ENCODE measurements at regions not wholly inside any gene's neighbourhood (a gene's known extent, or its start where the extent isn't known, plus 50 kb on each side); places are given as distances from the start of the nearest gene placed in this dataset.
"Not testable (repeated sequence)": the region's sequence is repeated elsewhere in the genome, so short reads cannot be mapped to it uniquely, and the experiment has no call there.

DNA sequence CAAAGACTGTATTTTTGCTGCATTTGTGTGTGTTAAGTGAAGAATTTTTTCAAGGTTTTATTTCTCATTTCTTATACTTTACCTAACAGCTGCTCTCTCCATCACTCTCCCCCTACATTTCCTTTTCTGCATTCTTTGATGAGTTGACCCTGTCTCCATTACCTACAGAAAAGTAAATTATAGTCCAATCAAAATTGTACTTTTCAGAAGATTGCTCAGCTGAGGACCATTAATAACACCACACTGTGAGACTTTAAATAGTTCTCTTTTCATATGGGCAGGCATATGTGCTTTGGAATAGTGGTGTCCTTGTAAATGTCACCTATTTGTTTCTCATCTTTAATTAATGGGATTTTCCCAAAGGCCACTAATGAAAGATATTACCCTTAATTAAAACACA is 234.7 kb upstream of the GPR149 start:
- intact Hi-C loops (cut with micrococcal nuclease), result no loop called here
- Mint-ChIP-seq H3K27me3 (no peaks in the 10 kb centered on the region), H3K4me1 (no peaks in the 10 kb centered on the region), H3K27ac (no peak overlapping the region), H3K9me3 (no peaks in the 10 kb centered on the region), H3K36me3 (ENCODE audit: low read depth) (no peaks in the 10 kb centered on the region), H3K4me3 (no peak overlapping the region)
- DNase-seq, result no peak

DNA sequence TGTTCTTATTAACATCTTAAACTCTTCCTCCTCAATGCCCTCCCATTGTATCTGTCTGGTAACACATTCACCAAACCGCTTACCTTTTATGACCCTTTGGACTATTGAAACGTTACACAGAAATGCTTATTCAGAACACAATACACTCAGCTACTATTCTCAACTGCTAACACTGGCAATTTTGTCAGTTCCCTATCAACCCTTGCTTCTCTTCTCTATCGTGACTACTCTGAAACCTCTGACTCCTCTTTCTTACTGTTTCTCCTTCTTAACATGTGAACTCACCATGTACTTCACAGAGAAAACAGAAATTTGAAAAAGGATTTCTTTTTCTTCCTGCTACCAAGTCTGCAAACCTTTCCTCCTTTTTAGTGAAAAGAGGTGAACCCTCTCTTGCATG is 232.9 kb upstream of the GPR149 start:
- H3K9me3 Mint-ChIP-seq, result no peaks in the 10 kb centered on the region
- no peak overlapping the region for H3K4me3 Mint-ChIP-seq
- H3K36me3 Mint-ChIP-seq (ENCODE audit: low read depth), result no peaks in the 10 kb centered on the region
- intact Hi-C loops (cut with micrococcal nuclease), result no loop called here
- no peak overlapping the region for H3K27ac Mint-ChIP-seq
- no peaks in the 10 kb centered on the region for H3K4me1 Mint-ChIP-seq
- no peak for DNase-seq
- no peaks in the 10 kb centered on the region for H3K27me3 Mint-ChIP-seq

GRCh38 chr3:154660811-154661210 is 230.8 kb upstream of the GPR149 start:
- Mint-ChIP-seq H3K27ac (no peak overlapping the region), H3K36me3 (ENCODE audit: low read depth) (no peaks in the 10 kb centered on the region), H3K9me3 (no peaks in the 10 kb centered on the region), H3K27me3 (no peaks in the 10 kb centered on the region), H3K4me3 (no peak overlapping the region), H3K4me1 (no peaks in the 10 kb centered on the region)
- intact Hi-C loops (cut with micrococcal nuclease), result no loop called here
- DNase-seq, result no peak

DNA sequence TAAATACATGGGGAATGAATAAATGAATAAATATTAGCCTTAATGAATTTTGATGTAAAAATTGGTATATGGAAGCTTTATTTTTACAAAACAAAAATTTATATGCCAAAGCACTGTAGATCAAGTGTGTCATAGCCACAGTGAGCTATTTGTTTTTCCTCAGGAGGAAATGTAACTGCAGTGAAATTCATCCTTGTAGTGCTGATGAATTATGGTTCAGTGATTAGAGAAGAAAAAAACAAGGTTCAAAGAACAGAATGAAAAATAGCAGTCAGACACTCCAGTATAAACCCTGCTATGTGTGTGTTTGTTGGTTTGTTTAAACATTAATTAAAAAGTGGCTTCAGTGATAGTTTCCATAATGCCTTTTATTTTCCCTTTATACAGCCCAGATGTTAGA is 228.0 kb upstream of the GPR149 start:
- H3K9me3 Mint-ChIP-seq, result no peaks in the 10 kb centered on the region

DNA sequence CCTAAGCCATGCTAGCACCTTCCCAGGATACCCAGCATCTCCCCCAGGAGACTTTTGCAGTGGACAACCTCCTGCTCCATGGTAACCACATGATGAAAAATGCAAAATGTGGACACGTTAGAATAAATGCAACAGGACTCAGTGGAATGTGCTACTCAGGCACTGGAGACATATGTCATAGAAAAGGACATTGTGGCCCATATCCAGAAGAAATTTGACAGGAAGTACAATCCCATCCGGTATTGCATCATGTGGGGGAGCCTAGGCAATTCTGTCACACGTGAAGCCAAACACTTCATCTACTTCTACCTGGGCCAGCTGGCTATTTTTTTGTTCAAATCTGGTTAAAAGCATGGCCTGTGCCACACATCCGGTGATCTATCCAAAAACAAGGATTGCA is 227.2 kb upstream of the GPR149 start:
- Mint-ChIP-seq H3K4me3 (no peak overlapping the region), H3K36me3 (ENCODE audit: low read depth) (no peaks in the 10 kb centered on the region), H3K9me3 (no peaks in the 10 kb centered on the region), H3K4me1 (no peaks in the 10 kb centered on the region), H3K27me3 (no peaks in the 10 kb centered on the region), H3K27ac (no peak overlapping the region)
- intact Hi-C loops (cut with micrococcal nuclease), result no loop called here
- DNase-seq, result no peak

More for the DNA sequence above, 228.0 kb upstream of the GPR149 start:
- H3K27ac Mint-ChIP-seq, result no peak overlapping the region
- H3K4me3 Mint-ChIP-seq, result no peak overlapping the region
- DNase-seq, result no peak
- H3K4me1 Mint-ChIP-seq, result no peaks in the 10 kb centered on the region
- no peaks in the 10 kb centered on the region for H3K27me3 Mint-ChIP-seq
- intact Hi-C loops (cut with micrococcal nuclease), result no loop called here
- no peaks in the 10 kb centered on the region for H3K36me3 Mint-ChIP-seq (ENCODE audit: low read depth)

DNA sequence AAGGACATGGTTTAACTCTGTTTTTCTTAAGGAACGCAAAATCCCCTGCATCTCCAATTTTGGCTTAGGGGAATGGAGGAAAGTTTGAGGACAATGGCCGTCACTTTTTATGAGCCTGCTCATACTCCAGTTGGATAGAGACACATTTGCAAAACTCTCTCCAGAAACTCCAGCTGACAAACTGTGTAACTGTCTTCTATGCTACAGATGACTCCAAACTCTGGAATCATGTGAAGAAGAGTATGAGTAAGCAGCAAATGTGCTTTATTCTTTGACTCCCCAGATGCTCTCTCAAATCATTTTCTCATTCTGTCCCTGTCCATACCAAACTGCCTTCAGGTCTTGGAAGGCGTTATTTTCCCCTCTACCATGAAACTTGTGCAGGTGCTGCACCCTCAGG is 226.5 kb upstream of the GPR149 start:
- Mint-ChIP-seq H3K36me3 (ENCODE audit: low read depth) (no peaks in the 10 kb centered on the region), H3K27ac (no peak overlapping the region), H3K9me3 (no peaks in the 10 kb centered on the region), H3K4me1 (no peaks in the 10 kb centered on the region), H3K27me3 (no peaks in the 10 kb centered on the region), H3K4me3 (no peak overlapping the region)
- intact Hi-C loops (cut with micrococcal nuclease), result no loop called here
- no peak for DNase-seq

DNA sequence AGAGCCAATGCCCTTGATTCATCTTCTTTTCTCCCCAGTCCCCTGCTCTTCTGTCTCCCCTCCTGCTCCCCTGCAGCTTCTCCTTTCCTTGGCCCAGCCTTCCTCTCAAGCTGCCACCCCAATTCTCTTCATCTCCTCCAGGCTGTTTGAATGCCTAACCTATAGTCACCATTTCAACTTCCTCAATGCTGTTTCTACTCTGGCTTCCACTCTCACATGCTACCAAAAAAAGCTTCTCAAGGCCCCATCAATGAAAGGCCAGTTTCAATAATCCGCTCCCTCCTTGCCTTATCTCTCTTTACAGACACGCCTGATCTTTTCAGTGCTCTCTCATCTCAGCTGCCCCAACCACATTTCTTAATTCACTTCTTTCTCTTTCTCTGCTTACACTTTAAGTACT is 212.2 kb upstream of the GPR149 start:
- DNase-seq, result no peak
- Mint-ChIP-seq H3K9me3 (no peaks in the 10 kb centered on the region), H3K4me3 (no peak overlapping the region), H3K36me3 (ENCODE audit: low read depth) (no peaks in the 10 kb centered on the region), H3K4me1 (no peaks in the 10 kb centered on the region), H3K27me3 (no peaks in the 10 kb centered on the region), H3K27ac (no peak overlapping the region)
- intact Hi-C loops (cut with micrococcal nuclease), result no loop called here

- Mint-ChIP-seq H3K4me1 (no peaks in the 10 kb centered on the region), H3K9me3 (peaks cover 12% of the 10 kb centered on the region), H3K4me3 (no peak overlapping the region), H3K27me3 (no peaks in the 10 kb centered on the region), H3K36me3 (ENCODE audit: low read depth) (no peaks in the 10 kb centered on the region), H3K27ac (no peak overlapping the region)
- DNase-seq, result no peak
- intact Hi-C loops (cut with micrococcal nuclease), result no loop called here
These were observed 195.8 kb upstream of the GPR149 start for GRCh38 chr3:154625756-154626155.

GRCh38 chr3:154619621-154620020 is 189.6 kb upstream of the GPR149 start:
- H3K9me3 Mint-ChIP-seq, result peaks cover 11% of the 10 kb centered on the region
- H3K27me3 Mint-ChIP-seq; intact Hi-C loops (cut with micrococcal nuclease); H3K27ac Mint-ChIP-seq; H3K4me1 Mint-ChIP-seq; H3K36me3 Mint-ChIP-seq (ENCODE audit: low read depth); DNase-seq; H3K4me3 Mint-ChIP-seq: not testable (repeated sequence)

DNA sequence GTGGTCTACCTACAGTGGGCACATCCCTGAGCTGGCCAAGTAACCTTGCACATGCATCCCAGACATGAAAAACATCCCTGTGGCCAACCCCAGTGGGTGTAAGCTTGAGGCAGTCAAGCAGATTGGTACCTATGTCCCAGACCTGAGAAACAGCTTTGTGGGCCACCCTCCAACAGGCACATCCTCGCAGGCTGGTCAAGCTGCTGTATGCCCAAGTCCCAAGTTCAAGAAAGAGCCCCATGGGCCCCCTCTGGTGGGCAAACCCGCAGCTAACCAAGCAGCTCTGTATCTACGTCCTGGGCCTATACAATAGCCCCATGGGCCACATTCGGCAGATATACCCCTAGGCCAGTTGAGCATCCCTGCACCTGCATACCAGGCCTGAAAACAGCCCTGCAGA is 186.3 kb upstream of the GPR149 start:
- Mint-ChIP-seq H3K4me1 (no peaks in the 10 kb centered on the region), H3K4me3 (no peak overlapping the region), H3K27me3 (no peaks in the 10 kb centered on the region), H3K27ac (no peak overlapping the region), H3K9me3 (peaks cover 4% of the 10 kb centered on the region), H3K36me3 (ENCODE audit: low read depth) (no peaks in the 10 kb centered on the region)
- no peak for DNase-seq
- intact Hi-C loops (cut with micrococcal nuclease), result no loop called here

DNA sequence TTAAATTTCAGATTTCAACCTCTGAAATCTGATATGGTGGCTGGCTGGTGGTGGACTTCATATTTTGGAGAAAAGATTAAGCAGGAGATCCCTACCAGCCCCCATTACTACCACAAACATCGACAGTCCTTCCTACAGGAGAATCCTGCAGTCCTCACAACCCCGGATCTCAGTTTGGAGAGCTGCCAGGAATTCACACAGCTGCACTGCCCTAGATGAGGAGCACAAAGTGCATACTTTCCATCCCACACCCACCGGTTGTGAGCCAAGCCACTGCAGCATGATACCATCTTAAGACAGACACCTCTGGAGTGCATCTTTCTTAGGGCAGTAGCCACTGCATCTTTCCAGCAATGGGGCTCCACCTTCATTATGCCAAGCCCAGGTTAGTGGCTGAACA is 185.5 kb upstream of the GPR149 start:
- H3K9me3 Mint-ChIP-seq, result peaks cover under 1% of the 10 kb centered on the region
- intact Hi-C loops (cut with micrococcal nuclease), result no loop called here
- no peak overlapping the region for H3K27ac Mint-ChIP-seq
- no peak for DNase-seq
- H3K4me3 Mint-ChIP-seq, result no peak overlapping the region
- no peaks in the 10 kb centered on the region for H3K4me1 Mint-ChIP-seq
- no peaks in the 10 kb centered on the region for H3K27me3 Mint-ChIP-seq
- H3K36me3 Mint-ChIP-seq (ENCODE audit: low read depth), result no peaks in the 10 kb centered on the region

GRCh38 chr3:154614601-154615000 is 184.6 kb upstream of the GPR149 start:
- Mint-ChIP-seq H3K27ac (no peak overlapping the region), H3K36me3 (ENCODE audit: low read depth) (no peaks in the 10 kb centered on the region), H3K27me3 (no peaks in the 10 kb centered on the region), H3K4me1 (no peaks in the 10 kb centered on the region), H3K9me3 (no peaks in the 10 kb centered on the region), H3K4me3 (no peak overlapping the region)
- intact Hi-C loops (cut with micrococcal nuclease), result no loop called here
- DNase-seq, result no peak

- H3K36me3 Mint-ChIP-seq (ENCODE audit: low read depth), result no peaks in the 10 kb centered on the region
These were observed 184.1 kb upstream of the GPR149 start for GRCh38 chr3:154614078-154614477.

DNA sequence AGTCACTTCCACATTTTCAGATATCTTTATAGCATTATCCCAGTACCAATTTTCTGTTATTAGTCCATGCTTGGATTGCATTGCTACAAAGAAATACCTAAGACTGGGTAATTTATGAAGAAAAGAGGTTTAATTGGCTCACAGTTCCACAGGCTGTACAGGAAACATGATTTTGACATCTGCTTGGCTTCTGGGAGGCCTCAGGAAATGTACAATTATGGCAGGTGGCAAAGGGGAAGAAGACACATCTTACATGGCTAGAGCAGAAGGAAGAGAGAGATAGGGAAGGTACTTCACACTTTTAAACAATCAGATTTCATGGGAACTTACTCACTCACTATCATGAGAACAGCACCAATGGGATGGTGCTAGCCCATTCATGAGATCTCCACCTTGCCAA is 172.3 kb upstream of the GPR149 start:
- intact Hi-C loops (cut with micrococcal nuclease), result no loop called here
- H3K9me3 Mint-ChIP-seq, result no peaks in the 10 kb centered on the region
- no peak overlapping the region for H3K4me3 Mint-ChIP-seq
- no peaks in the 10 kb centered on the region for H3K27me3 Mint-ChIP-seq
- no peaks in the 10 kb centered on the region for H3K36me3 Mint-ChIP-seq (ENCODE audit: low read depth)
- DNase-seq, result no peak
- no peaks in the 10 kb centered on the region for H3K4me1 Mint-ChIP-seq
- H3K27ac Mint-ChIP-seq, result no peak overlapping the region

More at GRCh38 chr3:154614078-154614477, 184.1 kb upstream of the GPR149 start:
- Mint-ChIP-seq H3K27ac (no peak overlapping the region), H3K4me1 (no peaks in the 10 kb centered on the region), H3K4me3 (no peak overlapping the region), H3K27me3 (no peaks in the 10 kb centered on the region), H3K9me3 (no peaks in the 10 kb centered on the region)
- no peak for DNase-seq
- intact Hi-C loops (cut with micrococcal nuclease), result no loop called here

- H3K9me3 Mint-ChIP-seq, result no peaks in the 10 kb centered on the region
- intact Hi-C loops (cut with micrococcal nuclease), result no loop called here
- no peak for DNase-seq
- no peaks in the 10 kb centered on the region for H3K27me3 Mint-ChIP-seq
- H3K4me1 Mint-ChIP-seq, result no peaks in the 10 kb centered on the region
- no peaks in the 10 kb centered on the region for H3K36me3 Mint-ChIP-seq (ENCODE audit: low read depth)
- no peak overlapping the region for H3K27ac Mint-ChIP-seq
- no peak overlapping the region for H3K4me3 Mint-ChIP-seq
These were observed 168.2 kb upstream of the GPR149 start for GRCh38 chr3:154598166-154598565.

Data from activated CD4-positive, alpha-beta T cell treated with anti-CD3 and anti-CD28 coated beads, Interleukin-2, amount 10 ng/mL, durations not matched to agents 24 days and 14 days (primary cell).